GM23338 (cell line): ENCODE measurements at regions not wholly inside any gene's neighbourhood (a gene's known extent, or its start where the extent isn't known, plus 50 kb on each side); places are given as distances from the start of the nearest gene placed in this dataset.

ENCODE experiments used
- EZH2 ChIP-seq: fragments of 200-600 bp; sonication (generic); IDR thresholded peaks from one replicate; pipeline ENCODE4 v1.8.0; 2017; ENCODE audit warnings: antibody characterized with exemption, mild to moderate bottlenecking, low read depth; ENCODE audit not compliant: unreplicated experiment
- TF ChIP-seq, protein P1 (sequence below), 2 experiments: fragments of 200-600 bp in 1 of 2; sonication (generic) in 1 of 2; conservative IDR thresholded peaks; 2 replicates each; pipeline versions ENCODE4 v1.5.1 to v1.6.1; 2016 to 2017; ENCODE audit warnings: antibody characterized with exemption in 2 of 2, low read depth in 2 of 2, mild to moderate bottlenecking in 2 of 2, moderate library complexity in 1 of 2

DNA sequence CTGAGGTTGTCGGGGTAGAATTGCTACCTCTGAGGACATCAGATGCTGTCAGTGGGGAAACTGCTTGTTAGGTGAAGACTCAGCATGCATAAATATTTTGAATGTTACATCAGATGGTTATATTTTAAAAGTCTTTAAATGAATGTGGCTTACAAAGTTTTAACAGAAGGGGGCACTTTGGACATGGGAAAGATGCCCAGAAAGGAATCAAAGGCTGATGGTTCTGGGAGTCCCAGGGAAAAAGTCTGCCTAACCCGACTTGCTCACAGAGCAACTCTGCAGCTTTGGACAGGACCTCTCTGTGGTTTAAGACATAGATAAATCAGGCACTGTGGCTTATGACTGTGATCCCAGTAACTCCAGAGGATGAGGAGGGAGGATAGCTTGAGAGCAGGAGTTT lies 474.9 kb downstream of the ATP23 start:
- TF ChIP-seq, protein P1, sequence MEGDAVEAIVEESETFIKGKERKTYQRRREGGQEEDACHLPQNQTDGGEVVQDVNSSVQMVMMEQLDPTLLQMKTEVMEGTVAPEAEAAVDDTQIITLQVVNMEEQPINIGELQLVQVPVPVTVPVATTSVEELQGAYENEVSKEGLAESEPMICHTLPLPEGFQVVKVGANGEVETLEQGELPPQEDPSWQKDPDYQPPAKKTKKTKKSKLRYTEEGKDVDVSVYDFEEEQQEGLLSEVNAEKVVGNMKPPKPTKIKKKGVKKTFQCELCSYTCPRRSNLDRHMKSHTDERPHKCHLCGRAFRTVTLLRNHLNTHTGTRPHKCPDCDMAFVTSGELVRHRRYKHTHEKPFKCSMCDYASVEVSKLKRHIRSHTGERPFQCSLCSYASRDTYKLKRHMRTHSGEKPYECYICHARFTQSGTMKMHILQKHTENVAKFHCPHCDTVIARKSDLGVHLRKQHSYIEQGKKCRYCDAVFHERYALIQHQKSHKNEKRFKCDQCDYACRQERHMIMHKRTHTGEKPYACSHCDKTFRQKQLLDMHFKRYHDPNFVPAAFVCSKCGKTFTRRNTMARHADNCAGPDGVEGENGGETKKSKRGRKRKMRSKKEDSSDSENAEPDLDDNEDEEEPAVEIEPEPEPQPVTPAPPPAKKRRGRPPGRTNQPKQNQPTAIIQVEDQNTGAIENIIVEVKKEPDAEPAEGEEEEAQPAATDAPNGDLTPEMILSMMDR (conservative IDR thresholded peaks at IDR 0.05; ENCODE audit: low read depth in 2 of 2), result peak in 1 of 2 experiments; percentile 23; a peak in 1 of 4 replicates
- TF ChIP-seq EZH2, result no peak
